Superior temporal gyrus (tissue), 1 donor: ENCODE measurements at regions not wholly inside any gene's neighbourhood (a gene's known extent, or its start where the extent isn't known, plus 50 kb on each side); places are given as distances from the start of the nearest gene placed in this dataset.

ENCODE experiments used
- DNase-seq: peaks from one replicate; pipeline ENCODE4 v3.0.0-alpha.2; 2016; ENCODE audit errors: extremely low spot score

GRCh38 chr12:115708801-115709200 is 568.7 kb downstream of the MED13L start:
- no peak for DNase-seq

- DNase-seq, result no peak
Measured at GRCh38 chr12:115700896-115701465, 576.5 kb downstream of the MED13L start.

- no peak for DNase-seq
Measured at GRCh38 chr12:115700081-115700480, 577.4 kb downstream of the MED13L start.

GRCh38 chr12:115698257-115698656 is 579.2 kb downstream of the MED13L start:
- DNase-seq, result no peak

- no peak for DNase-seq
Measured at GRCh38 chr12:115697340-115697739, 580.2 kb downstream of the MED13L start.

- DNase-seq, result no peak
Measured at GRCh38 chr12:115694564-115694963, 582.9 kb downstream of the MED13L start.

- no peak for DNase-seq
Measured at GRCh38 chr12:115693970-115694369, 583.5 kb downstream of the MED13L start.

GRCh38 chr12:115691123-115691522 is 586.4 kb downstream of the MED13L start:
- no peak for DNase-seq

- no peak for DNase-seq
Measured at GRCh38 chr12:115687094-115687493, 590.4 kb downstream of the MED13L start.

- DNase-seq, result no peak
Measured at GRCh38 chr12:115683240-115683780, 594.2 kb downstream of the MED13L start.

- DNase-seq, result no peak
Measured at GRCh38 chr12:115680967-115681366, 596.5 kb downstream of the MED13L start.

- DNase-seq, result no peak
Measured at GRCh38 chr12:115672506-115673080, 604.9 kb downstream of the MED13L start.

- DNase-seq, result no peak
Measured at GRCh38 chr12:115672086-115672485, 605.4 kb downstream of the MED13L start.

GRCh38 chr12:115670869-115671268 is 606.6 kb downstream of the MED13L start:
- DNase-seq, result no peak

- no peak for DNase-seq
Measured at GRCh38 chr12:115667116-115667515, 610.4 kb downstream of the MED13L start.

- no peak for DNase-seq
Measured at GRCh38 chr12:115666168-115666567, 611.3 kb downstream of the MED13L start.

- no peak for DNase-seq
Measured at GRCh38 chr12:115661112-115661511, 616.4 kb downstream of the MED13L start.

GRCh38 chr12:115660211-115660805 is 617.2 kb downstream of the MED13L start:
- DNase-seq, result no peak

- DNase-seq, result no peak
Measured at GRCh38 chr12:115659422-115659821, 618.1 kb downstream of the MED13L start.

- DNase-seq, result no peak
Measured at GRCh38 chr12:115657081-115658013, 620.1 kb downstream of the MED13L start.

GRCh38 chr12:115650026-115650425 is 627.5 kb downstream of the MED13L start:
- DNase-seq, result no peak

GRCh38 chr12:115648463-115648862 is 629.0 kb downstream of the MED13L start:
- DNase-seq, result no peak
